B cell (primary cell): ENCODE measurements at regions not wholly inside any gene's neighbourhood (a gene's known extent, or its start where the extent isn't known, plus 50 kb on each side); places are given as distances from the start of the nearest gene placed in this dataset.

Source experiments
- EZH2 ChIP-seq: IDR thresholded peaks from 2 replicates; pipeline ENCODE4 v1.6.1; 2012; ENCODE audit warnings: borderline replicate concordance, low read depth, mild to moderate bottlenecking, moderate library complexity, low read length; ENCODE audit not compliant: insufficient read depth, poor library complexity, severe bottlenecking
- TF ChIP-seq, protein P1 (sequence below): fragments of 200-600 bp; IDR thresholded peaks from one replicate; pipeline ENCODE4 v1.8.0; 2022; ENCODE audit warnings: antibody characterized with exemption, mild to moderate bottlenecking

DNA sequence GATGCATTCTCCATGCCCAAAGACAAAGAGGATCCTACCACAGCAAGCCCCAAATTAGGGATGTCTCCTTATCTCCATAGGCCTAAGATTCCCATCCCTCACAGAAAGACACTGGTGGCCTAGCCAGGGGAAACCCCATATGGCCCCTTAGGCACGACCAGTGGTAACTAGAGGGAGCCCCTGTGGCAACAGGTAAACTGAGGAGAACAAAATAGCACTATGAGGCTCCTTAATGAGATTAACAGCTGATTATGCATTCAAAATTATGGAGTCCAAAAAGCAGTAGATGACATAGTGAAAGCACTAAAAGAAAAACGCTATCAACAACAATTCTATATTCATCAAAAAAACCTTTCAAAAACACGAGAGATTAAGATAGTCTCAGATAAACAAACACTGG, 234.0 kb downstream of the DIRAS2 start:
- TF ChIP-seq, protein P1, sequence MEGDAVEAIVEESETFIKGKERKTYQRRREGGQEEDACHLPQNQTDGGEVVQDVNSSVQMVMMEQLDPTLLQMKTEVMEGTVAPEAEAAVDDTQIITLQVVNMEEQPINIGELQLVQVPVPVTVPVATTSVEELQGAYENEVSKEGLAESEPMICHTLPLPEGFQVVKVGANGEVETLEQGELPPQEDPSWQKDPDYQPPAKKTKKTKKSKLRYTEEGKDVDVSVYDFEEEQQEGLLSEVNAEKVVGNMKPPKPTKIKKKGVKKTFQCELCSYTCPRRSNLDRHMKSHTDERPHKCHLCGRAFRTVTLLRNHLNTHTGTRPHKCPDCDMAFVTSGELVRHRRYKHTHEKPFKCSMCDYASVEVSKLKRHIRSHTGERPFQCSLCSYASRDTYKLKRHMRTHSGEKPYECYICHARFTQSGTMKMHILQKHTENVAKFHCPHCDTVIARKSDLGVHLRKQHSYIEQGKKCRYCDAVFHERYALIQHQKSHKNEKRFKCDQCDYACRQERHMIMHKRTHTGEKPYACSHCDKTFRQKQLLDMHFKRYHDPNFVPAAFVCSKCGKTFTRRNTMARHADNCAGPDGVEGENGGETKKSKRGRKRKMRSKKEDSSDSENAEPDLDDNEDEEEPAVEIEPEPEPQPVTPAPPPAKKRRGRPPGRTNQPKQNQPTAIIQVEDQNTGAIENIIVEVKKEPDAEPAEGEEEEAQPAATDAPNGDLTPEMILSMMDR = no peak
- TF ChIP-seq EZH2 = no peak
